Head of caudate nucleus (tissue), 42 donors: ENCODE measurements at regions not wholly inside any gene's neighbourhood (a gene's known extent, or its start where the extent isn't known, plus 50 kb on each side); places are given as distances from the start of the nearest gene placed in this dataset.
"Not testable (repeated sequence)": the region's sequence is repeated elsewhere in the genome, so short reads cannot be mapped to it uniquely, and the experiment has no call there.

ENCODE experiments used
- DNase-seq, 42 donors: peaks; one replicate each; pipeline versions ENCODE4 v3.0.0 to v3.0.0-alpha.2; 2020 to 2021; ENCODE audit warnings: mixed read lengths in 7 of 42
- intact Hi-C: fragments of 100-400 bp; cut with DNase I; formaldehyde crosslinking; loops from one replicate; pipeline ENCODE4 v1.15.0; 2022

DNA sequence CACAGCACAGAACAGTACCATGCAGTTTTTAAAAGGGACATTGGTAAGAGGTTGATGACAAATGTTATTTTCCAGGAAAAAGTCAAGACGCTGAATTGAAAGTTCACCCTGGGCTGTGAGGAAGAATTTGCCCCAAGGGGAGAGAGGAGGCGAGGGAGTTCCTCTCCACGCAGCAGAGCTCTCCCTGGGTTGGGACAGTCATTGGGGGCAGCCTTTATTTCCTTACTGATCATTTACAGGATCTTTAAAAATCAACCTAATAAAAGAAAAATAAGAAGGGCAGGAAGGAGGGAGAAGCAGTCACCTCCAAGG is 49.9 kb upstream of the WNT7B start:
- peak in 1 of 42 donors; percentile 11 for DNase-seq
- intact Hi-C loops, result no loop called here

DNA sequence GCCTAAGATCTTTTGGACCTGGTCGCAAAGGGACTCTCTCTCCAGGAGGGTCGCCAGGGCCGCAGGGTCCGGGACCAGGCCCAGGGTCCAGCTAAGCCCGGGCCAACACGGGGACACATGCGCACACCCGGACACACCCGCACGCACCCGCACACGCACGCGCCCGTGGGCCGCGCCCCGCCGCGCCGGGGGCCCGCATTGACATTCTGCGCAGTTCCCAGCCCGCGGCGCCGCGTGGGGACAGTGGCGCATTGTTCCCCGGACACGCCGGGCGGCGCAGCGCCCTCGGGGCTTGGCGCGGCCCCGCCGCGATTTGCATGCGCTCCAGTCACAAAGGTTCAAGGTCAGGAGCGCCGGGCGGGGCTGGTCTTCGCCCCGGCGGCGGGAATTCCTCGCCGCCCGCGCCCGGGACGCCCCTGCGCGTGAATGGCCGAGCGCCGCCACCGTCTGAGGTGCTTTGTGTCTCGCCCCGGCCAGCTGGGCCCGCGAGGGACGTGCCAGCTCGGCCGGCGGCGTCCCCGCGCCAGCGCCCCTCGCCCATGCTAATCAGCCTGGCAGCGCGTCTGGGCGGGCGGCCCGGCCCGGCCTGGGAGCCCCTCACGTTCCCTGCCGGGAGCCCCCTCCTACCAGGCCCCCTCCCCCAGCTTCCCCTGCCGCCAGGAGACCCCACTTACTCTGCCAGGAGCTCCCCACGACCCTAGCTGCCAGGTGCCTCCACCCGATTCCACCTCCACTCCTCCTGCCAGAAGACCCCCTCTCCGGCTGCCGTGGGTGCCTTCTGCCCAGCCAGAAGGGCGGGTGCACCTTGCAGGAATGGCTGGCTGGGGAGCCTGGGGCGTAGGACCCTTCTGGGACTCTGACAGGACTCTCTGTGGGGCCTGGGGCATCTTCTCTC is 50.5 kb upstream of the WNT7B start:
- peak; percentile 69 to 94 (median 88) for DNase-seq
- intact Hi-C loops, result no loop called here

DNA sequence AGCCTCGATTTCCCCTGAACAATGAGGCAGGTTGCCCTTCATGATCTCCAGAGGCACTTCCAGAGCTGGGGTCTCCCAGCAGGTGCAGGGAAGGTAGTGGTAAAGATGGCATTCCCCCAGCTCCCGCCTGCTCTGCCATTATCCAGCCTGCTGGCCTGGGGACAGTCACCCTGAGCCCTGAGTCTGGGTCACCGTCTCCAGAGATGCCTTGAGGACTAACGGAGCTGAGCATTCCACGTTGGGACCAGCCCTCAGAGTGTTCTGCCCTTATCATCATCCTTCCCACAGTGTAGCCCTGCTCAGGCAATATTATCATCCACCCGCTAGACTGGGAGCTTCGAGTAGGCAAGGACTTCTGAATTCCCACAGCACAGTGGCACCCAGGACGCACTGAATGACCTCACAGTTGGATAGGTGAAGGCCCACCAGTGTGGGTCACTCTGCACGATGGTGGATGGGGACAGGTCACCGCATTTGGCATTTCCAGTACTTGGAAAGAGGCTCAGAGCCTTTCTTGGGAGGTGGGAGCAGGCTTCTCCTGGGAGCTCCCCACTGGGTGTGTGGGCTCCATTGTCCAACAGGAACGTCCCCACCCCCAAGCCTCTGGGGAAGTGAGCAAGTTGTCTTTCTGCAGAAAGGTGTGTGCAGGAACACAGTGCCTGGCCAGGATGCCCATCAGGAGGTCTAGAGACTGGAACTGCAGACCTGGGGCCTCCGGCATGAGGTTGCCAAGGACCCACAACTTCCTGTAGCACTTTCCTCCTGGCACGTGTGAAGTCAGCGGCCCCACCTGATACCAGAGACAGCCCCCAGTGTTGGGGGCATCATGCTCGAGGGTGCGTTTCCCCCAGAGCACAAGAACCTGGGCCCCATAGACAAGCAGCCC is 51.4 kb upstream of the WNT7B start:
- peak in 7 of 42 donors; percentile 10 to 36 (median 21) for DNase-seq
- intact Hi-C loops, result no loop called here

GRCh38 chr22:46029036-46029435 is 52.1 kb upstream of the WNT7B start:
- intact Hi-C loops, result no loop called here
- DNase-seq, result peak in 3 of 42 donors; percentile 7 to 11 (median 9)

- intact Hi-C loops, result no loop called here
- peak in 8 of 42 donors; percentile 2 to 31 (median 8) for DNase-seq
Measured at GRCh38 chr22:46029574-46030200, 52.7 kb upstream of the WNT7B start.

DNA sequence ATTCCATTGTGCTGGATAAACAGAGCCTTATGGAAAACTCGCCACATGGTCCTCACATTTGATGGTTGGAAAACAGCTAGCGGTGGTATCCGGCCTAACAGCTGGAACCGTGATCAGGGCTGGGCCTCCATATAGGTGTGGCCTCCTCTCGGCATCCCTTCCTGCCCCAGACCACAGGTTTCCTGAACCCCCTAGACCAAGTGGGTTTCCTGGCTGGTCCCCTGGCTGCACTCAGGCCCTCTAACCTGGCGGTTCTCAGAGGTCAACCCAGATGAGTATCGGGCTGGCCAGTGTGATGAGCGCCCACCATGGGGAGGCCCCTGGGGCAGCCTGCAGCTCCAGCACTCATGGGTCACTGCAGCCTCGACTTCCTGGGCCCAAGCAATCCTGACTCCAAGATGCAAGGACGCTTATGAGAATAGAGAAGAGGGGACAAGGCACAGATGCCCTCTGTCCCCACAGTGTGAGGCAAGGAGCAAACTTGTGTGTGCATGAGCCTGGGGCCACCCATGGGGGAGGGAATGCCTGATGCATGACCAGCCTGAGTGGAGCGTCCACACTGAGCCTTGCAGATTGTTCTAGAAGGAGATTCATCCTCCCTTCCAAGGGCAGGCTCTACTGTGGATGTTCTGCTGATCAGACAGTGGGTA is 53.4 kb upstream of the WNT7B start:
- intact Hi-C loops, result no loop called here

GRCh38 chr22:46031066-46031465 is 54.1 kb upstream of the WNT7B start:
- intact Hi-C loops, result no loop called here
- peak in 4 of 42 donors; percentile 0 to 34 (median 11) for DNase-seq

More for the DNA sequence above, 53.4 kb upstream of the WNT7B start:
- DNase-seq, result peak in 7 of 42 donors; percentile 4 to 30 (median 14)

DNA sequence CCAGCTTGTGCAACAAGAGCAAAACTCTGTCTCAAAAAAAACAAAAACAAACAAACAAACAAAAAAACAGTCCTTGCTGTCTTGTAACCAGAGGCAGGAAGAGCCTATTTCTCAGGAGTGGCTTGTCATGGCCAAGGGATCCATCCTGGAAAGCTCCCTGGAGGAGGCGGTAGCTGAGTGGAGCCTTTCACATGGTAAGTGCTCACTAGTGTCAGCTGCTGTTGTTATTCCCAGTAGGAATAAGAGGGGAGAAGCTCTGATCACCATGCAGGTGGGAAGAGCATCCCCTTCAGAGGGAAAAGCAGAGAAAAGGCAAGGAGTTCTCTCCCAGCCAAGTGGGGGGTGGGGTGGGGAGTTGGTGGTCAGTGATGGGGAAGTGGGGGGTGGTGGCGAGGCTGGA is 54.6 kb upstream of the WNT7B start:
- intact Hi-C loops, result no loop called here
- peak in 1 of 42 donors; percentile 1 for DNase-seq

- peak in 8 of 42 donors; percentile 4 to 33 (median 16) for DNase-seq
- intact Hi-C loops, result no loop called here
Measured at GRCh38 chr22:46031965-46032851, 55.2 kb upstream of the WNT7B start.

- intact Hi-C loops, result no loop called here
- DNase-seq, result peak in 3 of 42 donors; percentile 2 to 20 (median 6)
Measured at GRCh38 chr22:46033256-46034200, 56.6 kb upstream of the WNT7B start.

DNA sequence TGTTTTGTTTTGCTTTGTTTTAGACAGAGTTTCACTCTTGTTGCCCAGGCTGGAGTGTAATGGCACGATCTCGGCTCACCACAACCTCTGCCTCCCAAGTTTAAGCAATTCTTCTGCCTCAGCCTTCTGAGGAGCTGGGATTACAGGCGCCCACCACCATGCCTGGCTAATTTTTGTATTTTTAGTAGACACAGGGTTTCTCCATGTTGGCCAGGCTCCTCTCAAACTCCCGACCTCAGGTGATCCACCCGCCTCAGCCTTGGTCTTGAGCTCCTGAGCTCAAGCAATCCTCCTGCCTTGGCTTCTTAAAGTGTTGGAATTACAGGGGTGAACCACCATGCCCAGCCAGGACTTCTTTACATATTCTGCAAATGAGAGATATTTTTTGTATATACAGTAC is 57.5 kb upstream of the WNT7B start:
- peak in 7 of 42 donors; percentile 1 to 22 (median 15) for DNase-seq
- intact Hi-C loops, result not testable (repeated sequence)

GRCh38 chr22:46035380-46035741 is 58.4 kb upstream of the WNT7B start:
- intact Hi-C loops, result no loop called here
- DNase-seq, result no peak

DNA sequence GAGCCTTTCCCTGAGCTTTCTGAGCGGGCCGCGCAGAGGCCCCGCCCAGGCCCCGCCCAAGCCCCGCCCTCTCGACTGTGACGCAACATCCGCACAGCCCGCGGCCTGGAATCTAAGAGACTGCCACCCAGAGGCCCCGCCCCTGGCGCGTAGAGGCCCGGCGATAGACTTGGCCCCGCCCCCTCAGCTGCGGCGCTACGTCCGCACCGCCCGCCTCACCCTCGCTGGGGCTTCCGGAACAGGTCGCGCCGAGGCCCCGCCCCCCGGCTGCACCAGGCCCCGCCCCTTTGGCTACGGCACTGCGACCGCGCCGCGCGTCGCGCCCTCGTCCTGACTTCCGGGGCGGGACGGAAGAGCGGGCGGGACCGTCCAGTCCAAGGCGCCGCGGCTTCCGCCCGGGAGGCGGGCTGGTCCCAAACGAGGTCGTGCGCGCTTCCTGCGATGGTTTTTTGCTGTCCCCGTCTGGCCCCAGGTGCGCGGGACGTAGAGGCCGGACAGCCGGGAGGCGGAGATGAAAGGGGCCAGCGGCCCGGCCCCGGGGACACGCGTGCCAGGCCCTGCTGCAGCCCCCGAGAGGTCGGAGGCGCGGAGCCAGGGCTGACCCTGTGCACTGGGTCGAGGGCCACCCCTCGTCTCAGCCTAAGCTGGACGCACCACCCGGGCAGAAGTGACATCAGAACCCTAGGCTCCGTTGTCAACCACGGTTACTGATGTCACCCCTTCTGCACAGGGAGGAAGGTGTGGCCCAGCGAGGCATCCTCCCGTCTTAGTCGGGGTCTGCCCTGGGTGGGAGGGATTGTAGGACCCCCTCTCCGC is 59.0 kb upstream of the WNT7B start:
- intact Hi-C loops, result no loop called here
- DNase-seq, result peak; percentile 99 to 100 (median 100)

DNA sequence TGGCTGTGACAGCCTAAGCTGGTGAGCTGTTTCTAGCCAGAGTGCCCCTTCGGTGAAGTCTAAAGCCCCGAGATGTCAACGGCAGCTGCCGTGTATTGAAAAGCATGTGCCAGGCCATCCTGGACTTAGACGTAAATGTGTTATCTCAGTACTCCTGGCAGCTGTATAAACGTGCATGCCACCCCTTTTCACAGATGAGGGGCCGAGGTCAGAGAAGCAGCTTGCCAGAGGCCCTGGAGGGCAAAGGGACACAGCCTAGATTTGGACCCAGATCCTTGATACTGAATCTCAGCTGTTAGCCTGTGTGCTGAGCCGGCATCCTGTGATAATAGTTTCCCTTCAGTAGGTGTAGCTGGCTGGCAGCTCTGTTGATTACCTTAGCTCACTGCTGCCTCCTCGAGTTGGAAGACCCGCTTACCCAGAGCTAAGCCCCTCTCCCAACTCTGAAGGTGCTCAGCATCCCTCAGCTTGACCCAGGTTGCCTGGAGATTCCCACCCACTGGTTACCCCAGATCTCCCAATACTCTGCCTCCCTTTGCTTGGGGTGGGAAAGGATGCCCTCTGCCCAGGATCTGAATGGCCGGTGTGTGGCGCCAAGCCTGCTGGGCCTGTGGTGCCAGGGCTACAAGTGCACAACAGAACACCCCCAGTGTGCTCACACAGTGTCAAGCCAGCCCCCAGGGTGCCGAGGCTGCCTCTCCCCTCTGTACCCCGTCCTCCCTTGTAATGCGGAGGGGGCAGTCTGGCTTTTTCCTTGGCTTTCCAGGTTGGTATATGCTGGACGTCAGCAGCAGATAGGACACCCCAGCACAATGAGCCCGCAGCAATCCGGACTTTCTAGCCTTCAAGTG is 59.8 kb upstream of the WNT7B start:
- intact Hi-C loops, result no loop called here
- peak in 10 of 42 donors; percentile 10 to 52 (median 35) for DNase-seq

DNA sequence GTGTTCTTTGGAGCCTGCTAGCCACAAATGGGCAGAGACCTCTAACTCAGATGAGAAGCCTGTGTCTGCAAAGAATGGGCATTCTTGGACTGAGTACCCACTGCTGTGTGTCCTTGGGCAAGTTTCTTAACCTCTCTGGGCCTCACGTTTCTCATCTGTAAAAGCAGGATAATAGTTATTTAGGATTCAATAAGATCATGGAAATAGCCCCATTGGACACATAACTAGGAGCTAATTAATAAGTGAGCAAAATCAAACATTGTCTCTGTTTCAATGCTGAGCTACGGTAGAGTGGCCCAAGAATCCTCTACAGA is 61.2 kb upstream of the WNT7B start:
- DNase-seq, result no peak
- intact Hi-C loops, result no loop called here
